NCI-H146 treated with DMSO at 0.1 percent for 48 hours (cell line): ENCODE measurements at regions not wholly inside any gene's neighbourhood (a gene's known extent, or its start where the extent isn't known, plus 50 kb on each side); places are given as distances from the start of the nearest gene placed in this dataset.
"Not testable (repeated sequence)": the region's sequence is repeated elsewhere in the genome, so short reads cannot be mapped to it uniquely, and the experiment has no call there.

ENCODE experiments used
- DNase-seq: peaks from one replicate; lab custom pipeline; 2025; ENCODE audit not compliant: unreplicated experiment; lab: John Stamatoyannopoulos, UW

GRCh38 chr11:37840345-37840744 is 1242.3 kb upstream of the RAG2 start:
- DNase-seq = not testable (repeated sequence)

- no peak for DNase-seq
Measured at GRCh38 chr11:37830529-37830928, 1232.5 kb upstream of the RAG2 start.

DNA sequence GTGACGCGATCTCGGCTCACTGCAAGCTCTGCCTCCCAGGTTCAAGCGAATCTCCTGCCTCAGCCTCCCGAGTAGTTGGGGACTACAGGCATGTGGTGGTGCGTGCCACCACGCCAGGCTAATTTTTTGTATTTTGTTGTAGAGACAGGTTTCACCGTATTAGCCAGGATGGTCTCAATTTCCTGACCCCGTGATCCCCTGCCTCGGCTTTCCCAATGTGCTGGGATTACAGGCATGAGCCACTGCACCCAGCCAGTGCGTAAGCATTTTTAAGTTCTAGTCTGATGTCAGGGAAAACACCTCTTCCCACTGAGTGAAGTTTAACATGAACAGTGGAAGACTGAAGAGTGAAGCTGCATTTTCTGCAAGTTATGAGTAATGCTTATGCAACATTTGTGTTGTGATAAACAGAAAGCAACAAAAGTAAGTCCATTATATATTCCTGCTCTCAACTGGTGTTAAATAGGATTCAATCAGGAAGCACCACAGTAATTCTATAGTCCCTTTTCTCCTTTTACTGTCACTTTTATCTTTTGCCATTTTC is 1219.8 kb upstream of the RAG2 start:
- no peak for DNase-seq

- no peak for DNase-seq
Measured at GRCh38 chr11:37812281-37812880, 1214.3 kb upstream of the RAG2 start.

DNA sequence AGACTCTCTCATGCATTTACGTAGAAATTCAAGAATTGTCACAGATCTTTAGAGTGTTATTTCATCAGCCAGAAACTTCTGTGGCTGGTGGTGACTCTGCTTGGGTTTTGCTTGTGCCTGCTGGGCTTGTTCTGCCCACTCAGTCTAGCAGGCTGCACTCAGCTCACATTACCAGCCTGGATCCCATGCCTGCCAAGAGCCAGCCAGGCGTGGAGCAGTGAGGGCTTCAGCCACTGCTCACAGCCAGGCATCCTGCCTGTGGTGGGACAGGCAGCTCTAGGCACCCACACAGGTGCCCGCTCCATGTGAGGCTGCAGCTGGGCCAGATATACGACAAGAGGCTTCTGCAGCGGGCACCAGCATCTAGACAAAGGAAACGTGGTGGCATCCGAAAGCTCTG is 1213.3 kb upstream of the RAG2 start:
- DNase-seq = no peak

GRCh38 chr11:37804666-37805065 is 1206.6 kb upstream of the RAG2 start:
- DNase-seq = no peak

GRCh38 chr11:37788141-37788877 is 1190.3 kb upstream of the RAG2 start:
- DNase-seq = no peak

DNA sequence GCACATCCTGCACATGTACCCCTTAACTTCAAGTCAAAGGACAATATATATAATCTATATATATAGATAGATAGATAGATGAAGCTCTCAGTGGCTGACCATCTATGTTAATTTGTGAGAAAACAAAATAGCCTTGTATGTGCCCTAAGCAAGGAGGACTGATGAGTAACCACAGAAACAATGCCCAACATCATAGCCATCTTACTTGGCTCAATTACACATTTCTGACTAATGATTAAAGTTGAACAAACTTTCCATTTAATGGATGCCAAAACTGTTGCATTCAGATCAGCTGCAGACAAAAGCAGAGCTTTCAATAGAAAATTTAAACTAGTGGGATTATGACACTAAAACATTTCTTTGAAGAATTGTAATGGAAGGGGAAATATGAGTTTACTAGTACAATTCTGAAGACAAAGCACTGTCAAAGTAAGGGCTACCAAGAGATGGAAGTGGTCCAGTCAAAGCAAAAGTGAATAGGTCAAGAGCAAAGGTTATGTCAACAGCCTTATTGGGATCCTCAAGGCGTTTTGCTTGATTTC is 1188.2 kb upstream of the RAG2 start:
- DNase-seq = no peak

GRCh38 chr11:37774441-37774840 is 1176.4 kb upstream of the RAG2 start:
- no peak for DNase-seq

DNA sequence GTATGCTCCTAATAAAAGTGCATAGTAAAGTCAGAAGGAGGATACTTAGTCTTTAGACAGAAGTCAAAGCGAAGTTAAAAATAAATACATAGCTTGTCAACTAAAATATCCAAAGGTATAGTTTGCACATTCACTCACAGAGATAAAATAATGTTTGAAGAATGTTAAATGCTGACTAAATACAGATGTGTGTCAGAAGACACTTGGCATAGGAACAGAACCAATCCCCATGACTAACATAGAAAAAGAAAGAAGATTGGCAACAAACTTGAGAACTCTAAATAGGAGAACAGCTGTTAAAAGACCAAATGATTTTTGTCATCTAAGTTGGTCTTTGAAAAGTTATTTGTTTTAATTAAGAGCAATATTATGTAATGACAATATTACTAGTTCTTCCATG is 1172.1 kb upstream of the RAG2 start:
- no peak for DNase-seq

- no peak for DNase-seq
Measured at GRCh38 chr11:37762079-37762478, 1164.0 kb upstream of the RAG2 start.

DNA sequence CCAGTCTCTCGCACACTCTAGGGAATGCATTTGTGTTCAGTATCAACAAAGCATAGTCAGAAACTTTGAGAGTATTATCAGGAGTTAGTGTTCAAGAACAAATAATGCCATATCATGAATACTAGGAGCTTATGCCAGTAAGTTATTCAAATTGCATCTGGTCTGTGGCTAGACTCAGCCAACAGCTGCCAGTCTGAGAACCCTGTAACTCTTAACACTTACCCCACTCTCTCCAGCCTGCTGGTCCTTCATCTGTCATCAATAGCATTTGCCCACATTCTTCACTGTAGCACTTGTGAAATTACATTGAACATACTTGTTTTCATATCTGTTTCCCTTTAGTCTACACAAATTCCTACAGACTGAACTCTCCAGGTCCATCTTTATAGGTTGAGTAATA is 1157.5 kb upstream of the RAG2 start:
- DNase-seq = no peak

DNA sequence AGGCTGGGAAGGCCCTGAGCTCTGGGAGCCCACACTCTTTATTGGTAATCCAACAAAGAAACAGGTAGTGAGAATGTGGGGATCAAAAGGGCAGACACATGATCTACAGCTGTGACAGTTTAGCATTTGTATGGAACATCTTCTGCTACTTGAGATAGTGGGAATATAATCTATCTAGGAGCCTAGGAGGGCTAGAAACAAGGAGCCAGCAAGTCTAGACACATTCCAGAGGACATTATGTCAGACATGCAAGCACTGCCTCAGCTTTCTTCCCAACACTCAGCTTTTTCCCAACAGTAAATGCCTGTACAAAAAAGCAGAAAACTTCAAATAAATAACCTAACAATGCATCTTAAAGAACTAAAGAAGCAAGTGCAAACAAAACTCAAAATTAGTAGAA is 1150.6 kb upstream of the RAG2 start:
- no peak for DNase-seq

GRCh38 chr11:37747121-37747520 is 1149.1 kb upstream of the RAG2 start:
- no peak for DNase-seq

- no peak for DNase-seq
Measured at GRCh38 chr11:37727371-37727770, 1129.3 kb upstream of the RAG2 start.

GRCh38 chr11:37724315-37724714 is 1126.3 kb upstream of the RAG2 start:
- DNase-seq = no peak

GRCh38 chr11:37721485-37721884 is 1123.4 kb upstream of the RAG2 start:
- no peak for DNase-seq

DNA sequence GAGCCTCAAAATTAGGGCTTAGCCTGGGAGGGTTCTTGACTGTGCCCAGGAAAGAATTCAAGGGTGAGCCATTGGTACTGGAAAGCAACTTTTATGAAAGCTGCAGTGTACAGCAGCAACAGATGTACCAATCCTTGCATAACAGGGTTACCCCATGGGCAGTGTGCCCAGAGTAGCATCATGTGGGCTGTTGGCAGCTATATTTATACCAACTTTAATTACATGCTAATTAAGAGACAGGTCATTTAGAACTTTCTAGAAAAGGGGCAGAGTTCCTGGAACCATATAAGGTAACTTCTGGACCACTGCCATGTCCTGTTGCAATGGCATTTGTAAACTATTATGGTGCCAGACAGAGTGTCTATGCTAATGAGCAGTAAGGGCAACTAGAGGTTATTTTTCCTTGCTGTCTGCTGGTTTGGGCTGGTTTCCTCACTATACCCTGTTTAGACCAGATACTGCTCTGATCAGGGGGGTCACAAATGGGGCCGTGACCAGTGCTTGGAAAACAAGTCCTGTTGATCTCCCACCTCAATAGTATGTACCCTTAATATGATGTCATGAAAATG is 1120.5 kb upstream of the RAG2 start:
- no peak for DNase-seq

GRCh38 chr11:37712251-37712650 is 1114.2 kb upstream of the RAG2 start:
- no peak for DNase-seq

- no peak for DNase-seq
Measured at GRCh38 chr11:37710031-37710430, 1112.0 kb upstream of the RAG2 start.

GRCh38 chr11:37704791-37705190 is 1106.8 kb upstream of the RAG2 start:
- DNase-seq = no peak

- no peak for DNase-seq
Measured at GRCh38 chr11:37699644-37700043, 1101.6 kb upstream of the RAG2 start.
